ENCODE measurements at regions not wholly inside any gene's neighbourhood (a gene's known extent, or its start where the extent isn't known, plus 50 kb on each side); places are given as distances from the start of the nearest gene placed in this dataset.

- H3K27ac ChIP-seq (ENCODE audit: low read depth): no peak overlapping the region
- no peaks in the 10 kb centered on the region for H3K27me3 Mint-ChIP-seq (ENCODE audit: insufficient read depth, low read depth, poor library complexity)
- no peaks in the 10 kb centered on the region for H4K20me1 ChIP-seq (replicated peaks; ENCODE audit: insufficient read depth)
- 0 out of 2 replicates have a peak, but pooled peaks cover 4% of the 10 kb centered on the region for H3K9me2 ChIP-seq (ENCODE audit: insufficient read depth)
- H3K9me3 Mint-ChIP-seq: no peaks in the 10 kb centered on the region
- H3K4me1 Mint-ChIP-seq: peaks cover 8% of the 10 kb centered on the region; the same call in 2 of the 3 replicates
- TF ChIP-seq ZNF331 (CRISPR knock-in tag; IDR thresholded peaks at IDR 0.05; ENCODE audit: low read depth) (no peak), STAT1 (IDR thresholded peaks at IDR 0.05; ENCODE audit: unreplicated experiment) (no peak), REST (IDR thresholded peaks at IDR 0.05; ENCODE audit: unreplicated experiment) (no peak), CREB1 (CRISPR knock-in tag; IDR thresholded peaks at IDR 0.05; ENCODE audit: low read depth) (no peak), NANOG (IDR thresholded peaks at IDR 0.05; ENCODE audit: borderline replicate concordance) (no peak), EZH2 (IDR thresholded peaks at IDR 0.05; ENCODE audit: low read depth, unreplicated experiment) (no peak), ZNF114 (CRISPR knock-in tag; IDR thresholded peaks at IDR 0.05) (no peak), POLR2AphosphoS5 (IDR thresholded peaks at IDR 0.05; ENCODE audit: low read depth) (no peak), EZH2phosphoT487 (IDR thresholded peaks at IDR 0.05; ENCODE audit: unreplicated experiment) (no peak)
- TF ChIP-seq, protein P1, sequence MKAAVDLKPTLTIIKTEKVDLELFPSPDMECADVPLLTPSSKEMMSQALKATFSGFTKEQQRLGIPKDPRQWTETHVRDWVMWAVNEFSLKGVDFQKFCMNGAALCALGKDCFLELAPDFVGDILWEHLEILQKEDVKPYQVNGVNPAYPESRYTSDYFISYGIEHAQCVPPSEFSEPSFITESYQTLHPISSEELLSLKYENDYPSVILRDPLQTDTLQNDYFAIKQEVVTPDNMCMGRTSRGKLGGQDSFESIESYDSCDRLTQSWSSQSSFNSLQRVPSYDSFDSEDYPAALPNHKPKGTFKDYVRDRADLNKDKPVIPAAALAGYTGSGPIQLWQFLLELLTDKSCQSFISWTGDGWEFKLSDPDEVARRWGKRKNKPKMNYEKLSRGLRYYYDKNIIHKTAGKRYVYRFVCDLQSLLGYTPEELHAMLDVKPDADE (IDR thresholded peaks at IDR 0.05): no peak
- TF ChIP-seq, protein P2, sequence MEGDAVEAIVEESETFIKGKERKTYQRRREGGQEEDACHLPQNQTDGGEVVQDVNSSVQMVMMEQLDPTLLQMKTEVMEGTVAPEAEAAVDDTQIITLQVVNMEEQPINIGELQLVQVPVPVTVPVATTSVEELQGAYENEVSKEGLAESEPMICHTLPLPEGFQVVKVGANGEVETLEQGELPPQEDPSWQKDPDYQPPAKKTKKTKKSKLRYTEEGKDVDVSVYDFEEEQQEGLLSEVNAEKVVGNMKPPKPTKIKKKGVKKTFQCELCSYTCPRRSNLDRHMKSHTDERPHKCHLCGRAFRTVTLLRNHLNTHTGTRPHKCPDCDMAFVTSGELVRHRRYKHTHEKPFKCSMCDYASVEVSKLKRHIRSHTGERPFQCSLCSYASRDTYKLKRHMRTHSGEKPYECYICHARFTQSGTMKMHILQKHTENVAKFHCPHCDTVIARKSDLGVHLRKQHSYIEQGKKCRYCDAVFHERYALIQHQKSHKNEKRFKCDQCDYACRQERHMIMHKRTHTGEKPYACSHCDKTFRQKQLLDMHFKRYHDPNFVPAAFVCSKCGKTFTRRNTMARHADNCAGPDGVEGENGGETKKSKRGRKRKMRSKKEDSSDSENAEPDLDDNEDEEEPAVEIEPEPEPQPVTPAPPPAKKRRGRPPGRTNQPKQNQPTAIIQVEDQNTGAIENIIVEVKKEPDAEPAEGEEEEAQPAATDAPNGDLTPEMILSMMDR (conservative IDR thresholded peaks at IDR 0.05; ENCODE audit: low read depth in 2 of 2): no peak
- TF ChIP-seq, protein P3, sequence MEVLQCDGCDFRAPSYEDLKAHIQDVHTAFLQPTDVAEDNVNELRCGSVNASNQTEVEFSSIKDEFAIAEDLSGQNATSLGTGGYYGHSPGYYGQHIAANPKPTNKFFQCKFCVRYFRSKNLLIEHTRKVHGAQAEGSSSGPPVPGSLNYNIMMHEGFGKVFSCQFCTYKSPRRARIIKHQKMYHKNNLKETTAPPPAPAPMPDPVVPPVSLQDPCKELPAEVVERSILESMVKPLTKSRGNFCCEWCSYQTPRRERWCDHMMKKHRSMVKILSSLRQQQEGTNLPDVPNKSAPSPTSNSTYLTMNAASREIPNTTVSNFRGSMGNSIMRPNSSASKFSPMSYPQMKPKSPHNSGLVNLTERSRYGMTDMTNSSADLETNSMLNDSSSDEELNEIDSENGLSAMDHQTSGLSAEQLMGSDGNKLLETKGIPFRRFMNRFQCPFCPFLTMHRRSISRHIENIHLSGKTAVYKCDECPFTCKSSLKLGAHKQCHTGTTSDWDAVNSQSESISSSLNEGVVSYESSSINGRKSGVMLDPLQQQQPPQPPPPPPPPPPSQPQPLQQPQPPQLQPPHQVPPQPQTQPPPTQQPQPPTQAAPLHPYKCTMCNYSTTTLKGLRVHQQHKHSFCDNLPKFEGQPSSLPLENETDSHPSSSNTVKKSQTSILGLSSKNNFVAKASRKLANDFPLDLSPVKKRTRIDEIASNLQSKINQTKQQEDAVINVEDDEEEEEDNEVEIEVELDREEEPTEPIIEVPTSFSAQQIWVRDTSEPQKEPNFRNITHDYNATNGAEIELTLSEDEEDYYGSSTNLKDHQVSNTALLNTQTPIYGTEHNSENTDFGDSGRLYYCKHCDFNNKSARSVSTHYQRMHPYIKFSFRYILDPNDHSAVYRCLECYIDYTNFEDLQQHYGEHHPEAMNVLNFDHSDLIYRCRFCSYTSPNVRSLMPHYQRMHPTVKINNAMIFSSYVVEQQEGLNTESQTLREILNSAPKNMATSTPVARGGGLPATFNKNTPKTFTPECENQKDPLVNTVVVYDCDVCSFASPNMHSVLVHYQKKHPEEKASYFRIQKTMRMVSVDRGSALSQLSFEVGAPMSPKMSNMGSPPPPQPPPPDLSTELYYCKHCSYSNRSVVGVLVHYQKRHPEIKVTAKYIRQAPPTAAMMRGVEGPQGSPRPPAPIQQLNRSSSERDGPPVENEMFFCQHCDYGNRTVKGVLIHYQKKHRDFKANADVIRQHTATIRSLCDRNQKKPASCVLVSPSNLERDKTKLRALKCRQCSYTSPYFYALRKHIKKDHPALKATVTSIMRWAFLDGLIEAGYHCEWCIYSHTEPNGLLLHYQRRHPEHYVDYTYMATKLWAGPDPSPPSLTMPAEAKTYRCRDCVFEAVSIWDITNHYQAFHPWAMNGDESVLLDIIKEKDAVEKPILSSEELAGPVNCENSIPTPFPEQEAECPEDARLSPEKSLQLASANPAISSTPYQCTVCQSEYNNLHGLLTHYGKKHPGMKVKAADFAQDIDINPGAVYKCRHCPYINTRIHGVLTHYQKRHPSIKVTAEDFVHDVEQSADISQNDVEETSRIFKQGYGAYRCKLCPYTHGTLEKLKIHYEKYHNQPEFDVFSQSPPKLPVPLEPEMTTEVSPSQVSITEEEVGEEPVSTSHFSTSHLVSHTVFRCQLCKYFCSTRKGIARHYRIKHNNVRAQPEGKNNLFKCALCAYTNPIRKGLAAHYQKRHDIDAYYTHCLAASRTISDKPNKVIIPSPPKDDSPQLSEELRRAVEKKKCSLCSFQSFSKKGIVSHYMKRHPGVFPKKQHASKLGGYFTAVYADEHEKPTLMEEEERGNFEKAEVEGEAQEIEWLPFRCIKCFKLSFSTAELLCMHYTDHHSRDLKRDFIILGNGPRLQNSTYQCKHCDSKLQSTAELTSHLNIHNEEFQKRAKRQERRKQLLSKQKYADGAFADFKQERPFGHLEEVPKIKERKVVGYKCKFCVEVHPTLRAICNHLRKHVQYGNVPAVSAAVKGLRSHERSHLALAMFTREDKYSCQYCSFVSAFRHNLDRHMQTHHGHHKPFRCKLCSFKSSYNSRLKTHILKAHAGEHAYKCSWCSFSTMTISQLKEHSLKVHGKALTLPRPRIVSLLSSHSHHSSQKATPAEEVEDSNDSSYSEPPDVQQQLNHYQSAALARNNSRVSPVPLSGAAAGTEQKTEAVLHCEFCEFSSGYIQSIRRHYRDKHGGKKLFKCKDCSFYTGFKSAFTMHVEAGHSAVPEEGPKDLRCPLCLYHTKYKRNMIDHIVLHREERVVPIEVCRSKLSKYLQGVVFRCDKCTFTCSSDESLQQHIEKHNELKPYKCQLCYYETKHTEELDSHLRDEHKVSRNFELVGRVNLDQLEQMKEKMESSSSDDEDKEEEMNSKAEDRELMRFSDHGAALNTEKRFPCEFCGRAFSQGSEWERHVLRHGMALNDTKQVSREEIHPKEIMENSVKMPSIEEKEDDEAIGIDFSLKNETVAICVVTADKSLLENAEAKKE (CRISPR knock-in tag; IDR thresholded peaks at IDR 0.05): no peak
- H3K4me3 Mint-ChIP-seq: no peak overlapping the region
- ATAC-seq: no peak
- H3K4me3 ChIP-seq: no peak overlapping the region
- H3K79me2 ChIP-seq (replicated peaks; ENCODE audit: insufficient read depth): no peaks in the 10 kb centered on the region
- H2AFZ ChIP-seq: no peak overlapping the region
- H3K4me1 ChIP-seq (ENCODE audit: insufficient read depth): no peaks in the 10 kb centered on the region
- no peak overlapping the region for H3K27ac Mint-ChIP-seq
- H3K27me3 ChIP-seq (ENCODE audit: insufficient read depth): no peaks in the 10 kb centered on the region
- no peaks in the 10 kb centered on the region for H3F3A ChIP-seq (replicated peaks; ENCODE audit: low read depth)
- no peak overlapping the region for H3K4me2 ChIP-seq
- no peaks in the 10 kb centered on the region for H3K36me3 ChIP-seq (ENCODE audit: insufficient read depth)
- H3K36me3 Mint-ChIP-seq (ENCODE audit: low read depth): no peaks in the 10 kb centered on the region
- DNase-seq (ENCODE audit: low spot score): no peak
These were observed 135.7 kb upstream of the CAV2 start for GRCh38 chr7:116363637-116364432.

All from GM23338 (cell line).